Bronchial epithelial cell (primary cell): ENCODE measurements at regions not wholly inside any gene's neighbourhood (a gene's known extent, or its start where the extent isn't known, plus 50 kb on each side); places are given as distances from the start of the nearest gene placed in this dataset.

Experiments used
- DNase-seq: peaks from one replicate; pipeline ENCODE4 v3.0.0-alpha.2; 2010; ENCODE audit warnings: low read depth
- FAIRE-seq: peaks from 2 replicates; lab custom pipeline; 2011; peaks lifted over from hg19 to GRCh38; lab: Jason Lieb, UNC
- H3K27me3 ChIP-seq: 2 replicates; pipeline ENCODE4 v1.5.1; 2011; ENCODE audit warnings: low read length; ENCODE audit not compliant: control insufficient read depth, insufficient read depth
- H3K36me3 ChIP-seq: 2 replicates; pipeline ENCODE4 v1.5.1; 2011; ENCODE audit warnings: low read length; ENCODE audit not compliant: control insufficient read depth, insufficient read depth
- H3K4me3 ChIP-seq: 2 replicates; pipeline ENCODE4 v1.5.1; 2011; ENCODE audit warnings: mild to moderate bottlenecking, low read depth, low read length, control low read depth
- TF ChIP-seq, protein P1 (sequence below): IDR thresholded peaks from 2 replicates; pipeline ENCODE4 v1.5.1; 2011; ENCODE audit warnings: mild to moderate bottlenecking, moderate library complexity, low read length, control low read depth, inconsistent platforms; ENCODE audit not compliant: insufficient read depth, severe bottlenecking

DNA sequence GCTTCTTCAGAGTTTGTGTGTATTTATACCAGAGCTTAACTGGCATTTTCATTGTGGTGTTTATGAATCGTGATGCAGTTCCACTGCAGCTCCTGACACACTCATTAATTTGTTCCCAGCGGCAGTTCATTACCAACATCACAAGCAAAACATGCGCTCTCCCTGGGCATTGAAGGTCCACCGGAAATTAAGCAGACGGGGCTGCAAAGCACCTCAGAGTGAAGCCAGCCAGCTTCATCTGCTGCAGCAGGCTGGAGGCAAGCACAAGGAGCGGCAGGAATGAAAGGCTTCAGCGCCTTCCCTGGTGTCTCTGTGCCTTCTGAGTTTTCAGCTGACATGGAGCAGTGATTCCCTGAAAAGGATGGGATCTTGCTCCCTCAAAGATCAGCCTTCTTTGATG is 246.0 kb upstream of the SPTLC3 start:
- FAIRE-seq (no peak), DNase-seq (no peak)
- Histone ChIP-seq H3K27me3 (no peaks in the 10 kb centered on the region), H3K36me3 (no peaks in the 10 kb centered on the region), H3K4me3 (no peak overlapping the region)
- TF ChIP-seq, protein P1, sequence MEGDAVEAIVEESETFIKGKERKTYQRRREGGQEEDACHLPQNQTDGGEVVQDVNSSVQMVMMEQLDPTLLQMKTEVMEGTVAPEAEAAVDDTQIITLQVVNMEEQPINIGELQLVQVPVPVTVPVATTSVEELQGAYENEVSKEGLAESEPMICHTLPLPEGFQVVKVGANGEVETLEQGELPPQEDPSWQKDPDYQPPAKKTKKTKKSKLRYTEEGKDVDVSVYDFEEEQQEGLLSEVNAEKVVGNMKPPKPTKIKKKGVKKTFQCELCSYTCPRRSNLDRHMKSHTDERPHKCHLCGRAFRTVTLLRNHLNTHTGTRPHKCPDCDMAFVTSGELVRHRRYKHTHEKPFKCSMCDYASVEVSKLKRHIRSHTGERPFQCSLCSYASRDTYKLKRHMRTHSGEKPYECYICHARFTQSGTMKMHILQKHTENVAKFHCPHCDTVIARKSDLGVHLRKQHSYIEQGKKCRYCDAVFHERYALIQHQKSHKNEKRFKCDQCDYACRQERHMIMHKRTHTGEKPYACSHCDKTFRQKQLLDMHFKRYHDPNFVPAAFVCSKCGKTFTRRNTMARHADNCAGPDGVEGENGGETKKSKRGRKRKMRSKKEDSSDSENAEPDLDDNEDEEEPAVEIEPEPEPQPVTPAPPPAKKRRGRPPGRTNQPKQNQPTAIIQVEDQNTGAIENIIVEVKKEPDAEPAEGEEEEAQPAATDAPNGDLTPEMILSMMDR: no peak

DNA sequence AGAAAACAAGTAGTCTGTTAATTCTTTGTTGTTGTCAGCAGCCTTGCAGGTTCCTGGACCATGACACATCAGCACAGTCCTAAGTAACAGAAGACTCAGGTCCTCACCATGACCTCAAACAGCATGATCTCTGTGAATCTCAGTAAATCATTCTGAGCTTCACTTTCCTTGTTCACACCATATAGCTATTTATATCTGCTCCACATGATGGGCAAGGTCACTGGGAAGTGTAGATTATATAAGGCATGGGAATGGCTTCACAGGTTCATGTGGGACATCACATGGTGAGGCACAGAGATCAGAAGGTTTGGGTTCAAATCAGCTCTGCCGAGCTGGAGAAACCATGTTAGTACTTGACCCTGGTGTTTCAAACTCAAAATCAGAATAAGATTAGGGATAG is 245.4 kb upstream of the SPTLC3 start:
- DNase-seq: no peak

DNA sequence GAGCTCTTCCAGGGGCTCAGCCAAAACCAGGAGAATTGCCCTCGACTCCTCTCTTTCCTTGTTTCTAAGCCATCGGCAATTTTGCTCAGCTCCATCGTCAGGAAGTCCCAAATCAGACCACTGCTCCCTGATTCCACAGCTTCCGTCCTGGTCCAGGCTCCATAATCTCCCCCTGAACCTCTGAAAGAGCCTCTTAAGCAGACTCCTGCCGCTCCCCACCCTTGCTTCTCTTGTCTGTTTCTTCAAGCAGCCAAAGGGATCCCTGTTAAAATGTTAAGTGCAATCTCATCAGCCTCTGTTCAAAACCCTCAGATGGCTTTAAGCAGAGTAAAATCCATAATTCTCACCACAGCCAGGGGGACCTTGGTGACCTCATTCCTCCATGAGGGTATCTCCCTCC is 244.7 kb upstream of the SPTLC3 start:
- no peak overlapping the region for H3K4me3 ChIP-seq
- H3K36me3 ChIP-seq: no peaks in the 10 kb centered on the region
- no peak for DNase-seq
- TF ChIP-seq, protein P1: no peak
- no peaks in the 10 kb centered on the region for H3K27me3 ChIP-seq
- no peak for FAIRE-seq

More for the DNA sequence above, 245.4 kb upstream of the SPTLC3 start:
- Histone ChIP-seq H3K27me3 (no peaks in the 10 kb centered on the region), H3K4me3 (no peak overlapping the region), H3K36me3 (no peaks in the 10 kb centered on the region)
- TF ChIP-seq, protein P1: no peak
- no peak for FAIRE-seq

DNA sequence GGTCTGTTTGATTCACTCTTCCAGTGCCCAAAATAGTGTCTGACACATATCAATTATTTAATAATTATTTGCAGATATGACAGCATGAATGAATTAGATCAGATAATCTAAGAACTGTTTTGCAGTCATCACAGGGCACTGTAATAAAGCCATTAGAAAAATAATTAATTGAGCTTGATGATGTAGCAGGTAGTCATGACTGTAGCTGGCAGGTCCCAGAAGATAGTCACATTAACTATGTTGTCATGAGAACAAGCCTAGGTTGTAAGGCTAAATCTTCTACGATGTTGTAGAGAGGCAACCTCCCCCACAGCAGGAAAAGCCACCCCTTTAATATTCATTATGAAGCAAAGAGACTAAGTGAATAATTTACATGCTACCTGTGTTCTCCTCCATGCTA is 243.9 kb upstream of the SPTLC3 start:
- no peaks in the 10 kb centered on the region for H3K27me3 ChIP-seq
- TF ChIP-seq, protein P1: no peak
- no peak for FAIRE-seq

DNA sequence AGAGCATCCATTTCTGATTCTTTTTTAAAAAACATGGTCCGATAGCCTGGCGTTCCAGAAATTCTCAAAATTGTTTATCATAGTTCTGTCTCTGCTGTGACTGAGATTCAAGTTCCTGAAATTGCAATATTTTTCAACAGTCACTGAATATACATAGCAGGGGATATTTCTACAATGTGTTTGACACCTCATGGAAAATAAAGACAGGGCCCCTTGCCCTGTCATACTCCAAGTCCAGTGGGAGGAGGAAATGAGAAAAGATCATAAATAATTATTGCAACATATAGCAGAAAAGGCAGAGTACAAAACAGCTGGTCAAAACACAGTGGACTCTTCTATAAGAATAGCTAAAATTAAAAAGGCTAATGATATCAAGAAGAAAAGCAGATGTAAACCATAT is 234.8 kb upstream of the SPTLC3 start:
- Histone ChIP-seq H3K4me3 (no peak overlapping the region), H3K36me3 (no peaks in the 10 kb centered on the region), H3K27me3 (no peaks in the 10 kb centered on the region)
- TF ChIP-seq, protein P1: no peak
- DNase-seq (no peak), FAIRE-seq (no peak)

More for the DNA sequence above, 243.9 kb upstream of the SPTLC3 start:
- H3K4me3 ChIP-seq: no peak overlapping the region
- DNase-seq: no peak
- no peaks in the 10 kb centered on the region for H3K36me3 ChIP-seq

DNA sequence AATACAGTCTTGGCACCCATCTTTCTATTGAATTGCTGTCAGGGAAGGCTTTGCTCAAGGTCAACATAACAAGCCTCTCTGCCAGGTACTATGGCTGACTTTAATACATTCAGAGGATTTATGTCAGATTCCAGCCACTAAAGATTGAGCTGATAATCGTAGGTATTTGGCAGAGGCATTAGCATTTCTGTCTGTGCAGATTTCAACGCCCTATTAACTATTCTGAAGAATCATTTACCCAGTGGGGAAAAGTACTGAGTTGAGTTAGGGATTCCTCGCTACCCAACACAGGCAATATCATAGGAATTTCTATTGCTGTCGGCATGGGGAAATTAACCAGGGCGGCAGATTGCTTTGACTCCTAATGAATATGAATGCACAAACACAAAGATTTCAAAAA is 233.7 kb upstream of the SPTLC3 start:
- TF ChIP-seq, protein P1: no peak
- DNase-seq (no peak), FAIRE-seq (no peak)
- Histone ChIP-seq H3K36me3 (no peaks in the 10 kb centered on the region), H3K4me3 (no peak overlapping the region), H3K27me3 (no peaks in the 10 kb centered on the region)
